ENCODE measurements at regions not wholly inside any gene's neighbourhood (a gene's known extent, or its start where the extent isn't known, plus 50 kb on each side); places are given as distances from the start of the nearest gene placed in this dataset.

- Histone ChIP-seq H3K27ac (no peak overlapping the region), H3K4me3 (no peak overlapping the region), H3K9me3 (no peaks in the 10 kb centered on the region), H3K4me1 (no peaks in the 10 kb centered on the region), H3K4me2 (no peak overlapping the region)
- ChIA-PET CTCF (no interaction called here), POLR2A (no interaction called here)
- DNase-seq (ENCODE audit: low read depth in 1 of 2, low spot score in 1 of 2) (no peak), ATAC-seq (no peak), FAIRE-seq (no peak)
- 24% methylated on average over 1 of the region's 1 CpG for WGBS (ENCODE audit: missing lambda C conversion rate)
- TF ChIP-seq KDM1A (IDR thresholded peaks at IDR 0.05; ENCODE audit: low read depth) (no peak), POLR2AphosphoS2 (conservative IDR thresholded peaks at IDR 0.05; ENCODE audit: low read length) (no peak), JUN (IDR thresholded peaks at IDR 0.05) (no peak), BCL3 (IDR thresholded peaks at IDR 0.05) (no peak), GATA3 (IDR thresholded peaks at IDR 0.05; ENCODE audit: borderline replicate concordance) (no peak), HEYL (CRISPR knock-in tag; IDR thresholded peaks at IDR 0.05) (no peak), EHMT2 (IDR thresholded peaks at IDR 0.05; ENCODE audit: low read depth) (no peak)
Observed at GRCh38 chr4:159562366-159562765, 459.5 kb downstream of the RAPGEF2 start.

DNA sequence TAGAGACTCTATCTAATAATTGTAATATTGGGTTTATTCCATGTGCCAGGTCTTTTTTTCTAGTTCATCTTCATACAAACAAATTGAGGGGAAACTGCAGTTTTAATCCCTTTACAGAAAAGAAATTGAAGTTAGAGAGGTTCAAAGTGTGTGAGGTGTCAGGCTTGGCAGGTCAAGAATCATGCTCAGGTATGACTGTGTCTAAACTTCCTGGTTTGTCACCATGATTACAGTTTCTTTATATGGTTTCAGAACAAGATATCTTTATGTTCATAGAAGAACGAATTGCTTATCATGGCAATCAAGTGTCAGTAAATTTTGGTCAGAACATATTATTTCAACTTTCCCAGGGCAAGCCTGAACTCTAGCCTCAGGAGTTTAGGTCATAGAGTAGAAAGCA lies 460.4 kb downstream of the RAPGEF2 start:
- no peaks in the 10 kb centered on the region for H3K9me3 ChIP-seq
- FAIRE-seq: no peak
- WGBS (ENCODE audit: missing lambda C conversion rate): 5% methylated on average over 1 of the region's 1 CpG

GRCh38 chr4:159564615-159565014 lies 461.7 kb downstream of the RAPGEF2 start:
- H3K4me3 ChIP-seq: no peak overlapping the region
- no peak for TF ChIP-seq RARB (CRISPR knock-in tag; IDR thresholded peaks at IDR 0.05)
- no peak for TF ChIP-seq RCOR1 (IDR thresholded peaks at IDR 0.05; ENCODE audit: low read depth, low read length)
- no peak for TF ChIP-seq POLR2A (IDR thresholded peaks at IDR 0.05; ENCODE audit: low read length)
- no peak for TF ChIP-seq MAFK (IDR thresholded peaks at IDR 0.05; ENCODE audit: partially characterized antibody)
- TF ChIP-seq JUN (IDR thresholded peaks at IDR 0.05): no peak
- TF ChIP-seq ESRRA (IDR thresholded peaks at IDR 0.05; ENCODE audit: borderline replicate concordance, low read length): no peak
- no peak for TF ChIP-seq CHD4 (IDR thresholded peaks at IDR 0.05; ENCODE audit: borderline replicate concordance)
- TF ChIP-seq PHF8 (IDR thresholded peaks at IDR 0.05; ENCODE audit: borderline replicate concordance, low read depth): no peak
- TF ChIP-seq FOSB (CRISPR knock-in tag; IDR thresholded peaks at IDR 0.05): no peak
- no peak for TF ChIP-seq RFX5 (IDR thresholded peaks at IDR 0.05)
- TF ChIP-seq CEBPB (IDR thresholded peaks at IDR 0.05): no peak
- no peak for TF ChIP-seq HOXB13 (CRISPR knock-in tag; IDR thresholded peaks at IDR 0.05; ENCODE audit: low read depth)
- TF ChIP-seq MAX (IDR thresholded peaks at IDR 0.05): no peak
- TF ChIP-seq SMC3 (IDR thresholded peaks at IDR 0.05): no peak
- no peak for TF ChIP-seq NPAS2 (CRISPR knock-in tag; IDR thresholded peaks at IDR 0.05; ENCODE audit: borderline replicate concordance)
- TF ChIP-seq CHD2 (IDR thresholded peaks at IDR 0.05; ENCODE audit: low read length, partially characterized antibody): no peak
- TF ChIP-seq, protein P1, sequence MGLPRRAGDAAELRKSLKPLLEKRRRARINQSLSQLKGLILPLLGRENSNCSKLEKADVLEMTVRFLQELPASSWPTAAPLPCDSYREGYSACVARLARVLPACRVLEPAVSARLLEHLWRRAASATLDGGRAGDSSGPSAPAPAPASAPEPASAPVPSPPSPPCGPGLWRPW (IDR thresholded peaks at IDR 0.05): no peak
- ChIA-PET CTCF (no interaction called here), POLR2A (no interaction called here)
- ATAC-seq (no peak), FAIRE-seq (no peak), DNase-seq (ENCODE audit: low read depth in 1 of 2, low spot score in 1 of 2) (no peak)
- 0% methylated on average over 5 of the region's 5 CpGs for WGBS (ENCODE audit: missing lambda C conversion rate)
- H3K4me1 ChIP-seq: no peaks in the 10 kb centered on the region
- no peaks in the 10 kb centered on the region for H3K9me3 ChIP-seq
- H3K4me2 ChIP-seq: no peak overlapping the region
- no peak overlapping the region for H3K27ac ChIP-seq

More for the DNA sequence above, 460.4 kb downstream of the RAPGEF2 start:
- DNase-seq (ENCODE audit: low read depth in 1 of 2, low spot score in 1 of 2): no peak
- no peak for TF ChIP-seq RNF2 (IDR thresholded peaks at IDR 0.05; ENCODE audit: borderline replicate concordance, low read depth)
- Histone ChIP-seq H3K4me1 (no peaks in the 10 kb centered on the region), H3K4me3 (no peak overlapping the region), H3K4me2 (no peak overlapping the region), H3K27ac (no peak overlapping the region)
- ChIA-PET CTCF (no interaction called here), POLR2A (no interaction called here)
- ATAC-seq: no peak
